NCI-H1092 (cell line): ENCODE measurements at regions not wholly inside any gene's neighbourhood (a gene's known extent, or its start where the extent isn't known, plus 50 kb on each side); places are given as distances from the start of the nearest gene placed in this dataset.

Experiments
- DNase-seq: peaks from one replicate; lab custom pipeline; 2025; lab: John Stamatoyannopoulos, UW

DNA sequence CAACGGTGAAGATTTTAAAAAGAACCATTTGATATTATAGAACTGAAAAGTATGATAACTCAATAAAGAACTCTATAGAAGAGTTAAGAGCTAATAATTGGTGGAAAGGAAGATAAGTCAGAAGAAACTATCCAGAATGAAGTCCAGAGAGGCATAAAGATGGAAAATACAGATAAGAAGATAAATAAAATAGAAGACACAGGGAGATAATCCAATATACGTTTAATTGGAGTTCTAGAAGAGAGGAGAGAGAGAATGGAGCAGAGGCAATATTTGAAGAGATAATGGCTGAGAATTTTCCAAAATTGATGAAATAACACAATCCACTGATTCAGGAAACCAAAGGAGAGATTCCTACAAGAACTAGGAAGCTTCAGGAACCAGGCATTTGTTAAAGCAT is 49.8 kb upstream of the EPHB3 start:
- DNase-seq = no peak
